H7 (cell line): ENCODE measurements at regions not wholly inside any gene's neighbourhood (a gene's known extent, or its start where the extent isn't known, plus 50 kb on each side); places are given as distances from the start of the nearest gene placed in this dataset.
A peak's percentile ranks its signal among the peaks of the same experiment; 100 is the strongest.
"Not testable (repeated sequence)": the region's sequence is repeated elsewhere in the genome, so short reads cannot be mapped to it uniquely, and the experiment has no call there.

Experiments
- DNase-seq: peaks from one replicate; pipeline ENCODE4 v3.0.0; 2012
- H3K27me3 ChIP-seq: 2 replicates; pipeline ENCODE4 v1.6.0; 2011; ENCODE audit warnings: mild to moderate bottlenecking, low read length; ENCODE audit not compliant: control insufficient read depth, insufficient read depth
- H3K36me3 ChIP-seq: replicated peaks from 2 replicates; pipeline ENCODE4 v1.5.1; 2011; ENCODE audit warnings: low read length; ENCODE audit not compliant: control insufficient read depth, insufficient read depth
- H3K4me3 ChIP-seq: 2 replicates; pipeline ENCODE4 v1.5.1; 2011; ENCODE audit warnings: low read depth, mild to moderate bottlenecking, control low read depth, low read length, moderate library complexity; ENCODE audit not compliant: insufficient read depth

GRCh38 chr3:101123081-101123480 lies 129.9 kb upstream of the ABI3BP start:
- no peak overlapping the region for H3K4me3 ChIP-seq
- no peak for DNase-seq
- H3K36me3 ChIP-seq = no peaks in the 10 kb centered on the region
- no peaks in the 10 kb centered on the region for H3K27me3 ChIP-seq

- H3K4me3 ChIP-seq = no peak overlapping the region
- no peak for DNase-seq
- H3K27me3 ChIP-seq = no peaks in the 10 kb centered on the region
- H3K36me3 ChIP-seq = no peaks in the 10 kb centered on the region
Measured at GRCh38 chr3:101122681-101123080, 129.5 kb upstream of the ABI3BP start.

DNA sequence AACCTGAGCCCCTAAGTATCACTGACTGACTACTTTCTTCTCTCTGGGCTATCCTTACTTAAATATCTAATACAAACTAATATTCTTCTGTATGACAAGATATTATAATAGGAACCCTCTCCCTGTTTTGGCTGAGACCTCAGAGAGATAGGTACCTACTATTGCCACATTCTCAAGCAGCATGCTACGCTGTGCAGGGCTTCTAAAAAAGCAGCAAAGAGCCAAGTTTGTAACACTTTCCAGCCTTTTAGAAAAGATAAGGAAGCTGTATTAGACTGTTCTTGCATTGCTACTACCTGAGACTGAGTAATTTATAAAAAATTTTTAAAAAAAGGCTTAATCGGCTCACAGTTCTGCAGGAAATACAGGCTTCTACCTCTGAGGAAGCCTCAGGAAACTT lies 126.8 kb upstream of the ABI3BP start:
- no peak for DNase-seq
- H3K36me3 ChIP-seq = no peaks in the 10 kb centered on the region
- H3K4me3 ChIP-seq = no peak overlapping the region
- H3K27me3 ChIP-seq = no peaks in the 10 kb centered on the region

- no peaks in the 10 kb centered on the region for H3K27me3 ChIP-seq
- DNase-seq = no peak
- H3K4me3 ChIP-seq = no peak overlapping the region
- H3K36me3 ChIP-seq = no peaks in the 10 kb centered on the region
Measured at GRCh38 chr3:101119535-101119934, 126.3 kb upstream of the ABI3BP start.

DNA sequence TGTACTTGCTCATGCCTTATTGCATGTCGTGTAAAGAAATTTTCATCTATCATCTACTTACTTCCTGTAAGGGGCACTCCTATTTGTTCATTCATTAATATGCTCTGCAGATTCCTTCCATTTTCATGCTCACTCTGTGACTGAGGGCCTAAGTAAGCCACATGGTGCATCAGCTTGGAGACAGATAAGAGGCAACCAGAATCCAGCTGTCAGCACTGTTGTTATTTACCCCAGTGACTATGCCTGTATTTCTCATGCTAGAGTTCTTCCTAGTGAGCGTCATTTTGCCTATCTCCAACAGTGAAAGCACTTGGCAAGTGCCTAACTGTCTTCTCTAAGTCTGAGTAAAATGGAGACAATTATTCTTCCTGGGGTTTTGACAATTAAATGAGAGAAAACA lies 124.8 kb upstream of the ABI3BP start:
- H3K36me3 ChIP-seq = no peaks in the 10 kb centered on the region
- no peaks in the 10 kb centered on the region for H3K27me3 ChIP-seq
- no peak for DNase-seq
- H3K4me3 ChIP-seq = no peak overlapping the region

DNA sequence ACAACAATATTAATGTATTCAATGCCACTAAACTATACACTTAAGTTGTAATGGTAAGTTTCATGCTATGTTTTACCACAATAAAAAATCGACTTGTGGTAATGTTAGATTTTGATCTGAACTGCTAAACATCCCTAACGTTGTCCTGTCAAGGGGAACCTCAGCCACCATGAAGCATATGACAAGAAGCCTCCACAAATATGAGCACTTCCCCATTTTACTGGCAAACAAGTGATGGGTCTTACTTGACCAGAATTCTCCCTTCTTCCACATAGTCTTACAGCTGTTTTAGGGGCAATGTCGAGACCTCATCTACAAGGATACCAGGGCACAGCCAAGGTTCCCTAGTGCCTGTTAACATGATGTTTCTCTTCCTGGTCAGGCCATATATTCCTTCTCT lies 124.2 kb upstream of the ABI3BP start:
- no peak for DNase-seq
- no peaks in the 10 kb centered on the region for H3K27me3 ChIP-seq
- no peaks in the 10 kb centered on the region for H3K36me3 ChIP-seq
- no peak overlapping the region for H3K4me3 ChIP-seq

DNA sequence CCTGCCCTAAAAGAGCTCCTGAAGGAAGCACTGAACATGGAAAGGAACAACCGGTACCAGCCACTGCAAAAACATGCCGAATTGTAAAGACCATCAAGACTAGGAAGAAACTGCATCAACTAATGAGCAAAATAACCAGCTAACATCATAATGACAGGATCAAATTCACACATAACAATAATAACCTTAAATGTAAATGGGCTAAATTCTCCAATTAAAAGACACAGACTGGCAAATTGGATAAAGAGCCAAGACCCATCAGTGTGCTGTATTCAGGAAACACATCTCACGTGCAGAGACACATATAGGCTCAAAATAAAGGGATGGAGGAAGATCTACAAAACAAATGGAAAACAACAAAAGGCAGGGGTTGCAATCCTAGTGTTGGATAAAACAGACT lies 117.1 kb upstream of the ABI3BP start:
- H3K27me3 ChIP-seq, DNase-seq, H3K36me3 ChIP-seq, H3K4me3 ChIP-seq: not testable (repeated sequence)

DNA sequence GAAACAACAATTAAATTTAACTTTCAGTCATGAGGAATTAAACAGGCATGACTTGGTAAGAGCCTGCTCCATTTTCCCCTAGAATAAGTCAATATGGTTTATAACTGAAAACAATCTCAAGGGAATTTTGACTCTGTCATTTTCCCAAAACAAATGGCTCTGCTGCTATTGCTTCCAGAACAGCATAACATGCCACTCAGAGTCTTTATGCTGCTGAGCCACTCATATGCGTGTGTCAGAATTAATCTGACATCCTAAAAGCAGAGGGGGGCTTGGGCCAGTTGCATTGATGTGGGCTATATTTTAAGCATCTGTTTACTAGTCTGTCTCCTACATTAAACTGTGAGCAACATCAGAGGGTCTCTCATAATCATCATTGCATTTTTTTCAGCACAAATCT lies 111.1 kb upstream of the ABI3BP start:
- Histone ChIP-seq H3K36me3 (no peaks in the 10 kb centered on the region), H3K27me3 (no peaks in the 10 kb centered on the region), H3K4me3 (no peak overlapping the region)
- no peak for DNase-seq

DNA sequence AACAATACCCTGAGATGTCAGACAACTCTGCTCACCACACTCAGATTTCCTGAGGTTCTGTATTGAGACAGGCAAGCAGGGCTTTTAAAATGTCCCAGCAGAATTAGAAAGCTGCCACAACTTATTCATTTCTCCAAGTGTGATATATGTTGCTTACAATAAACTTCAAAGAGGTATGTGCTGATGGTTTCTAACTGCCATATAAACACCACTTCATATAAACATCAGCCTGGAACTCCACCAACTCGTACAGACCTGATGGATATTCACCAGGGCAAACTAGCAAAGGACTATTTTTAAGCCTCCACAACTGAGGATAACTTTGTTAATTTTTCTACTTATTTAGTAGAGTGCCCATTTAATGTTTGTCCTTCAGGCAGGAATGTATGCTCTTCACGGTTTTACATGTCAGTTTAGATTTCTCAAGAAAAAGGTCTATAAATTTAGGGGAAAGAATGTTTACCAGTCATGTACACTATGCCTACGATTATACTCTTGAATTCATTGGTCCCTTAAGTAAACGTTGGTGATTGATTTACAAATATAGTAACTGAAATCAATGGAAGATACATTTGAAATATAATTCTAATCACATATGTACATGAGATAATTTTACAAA lies 109.6 kb upstream of the ABI3BP start:
- no peaks in the 10 kb centered on the region for H3K27me3 ChIP-seq
- H3K36me3 ChIP-seq = no peaks in the 10 kb centered on the region
- H3K4me3 ChIP-seq = no peak overlapping the region
- no peak for DNase-seq

- no peak for DNase-seq
- Histone ChIP-seq H3K27me3 (no peaks in the 10 kb centered on the region), H3K36me3 (no peaks in the 10 kb centered on the region), H3K4me3 (no peak overlapping the region)
Measured at GRCh38 chr3:101100361-101101009, 107.3 kb upstream of the ABI3BP start.

DNA sequence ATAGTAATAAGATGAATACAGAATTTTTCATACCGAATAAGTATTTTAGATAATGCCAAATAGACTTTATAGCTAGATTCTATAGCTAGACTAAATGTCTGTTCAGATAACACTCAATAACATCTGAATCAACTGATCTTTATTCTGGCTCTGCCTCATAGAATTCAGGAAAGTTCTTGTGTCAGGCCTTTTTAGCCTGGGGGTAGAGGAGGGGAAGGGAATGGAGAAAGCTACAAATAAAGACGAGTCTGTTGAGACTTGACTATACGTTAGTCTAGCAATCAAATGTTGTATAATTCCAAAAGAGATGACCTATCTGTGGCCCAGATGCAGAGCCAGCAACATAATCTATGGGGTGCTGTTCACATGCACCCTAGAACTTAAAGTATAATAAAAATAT lies 106.6 kb upstream of the ABI3BP start:
- Histone ChIP-seq H3K4me3 (no peak overlapping the region), H3K27me3 (no peaks in the 10 kb centered on the region), H3K36me3 (no peaks in the 10 kb centered on the region)
- DNase-seq = no peak

DNA sequence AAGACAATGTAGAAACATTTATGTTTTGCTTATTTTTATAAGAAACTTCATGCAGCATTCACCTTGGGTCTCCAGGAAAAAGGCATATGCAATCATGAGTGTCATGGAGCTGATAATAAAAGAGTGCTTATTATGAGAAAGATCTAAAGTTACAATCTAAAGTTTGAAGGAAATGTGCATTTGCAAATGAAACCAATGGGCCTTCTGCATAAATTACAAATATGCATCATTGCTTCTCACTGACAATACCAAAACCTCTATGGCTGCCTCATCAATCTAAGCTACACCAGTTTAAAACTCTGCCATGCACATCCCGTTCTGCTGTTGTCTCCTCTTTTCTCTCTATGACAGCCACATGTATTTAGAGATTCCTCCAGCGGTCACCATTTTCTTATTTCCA lies 103.2 kb upstream of the ABI3BP start:
- no peak overlapping the region for H3K4me3 ChIP-seq
- H3K36me3 ChIP-seq = no peaks in the 10 kb centered on the region
- no peak for DNase-seq
- H3K27me3 ChIP-seq = no peaks in the 10 kb centered on the region

GRCh38 chr3:101095693-101096430 lies 102.6 kb upstream of the ABI3BP start:
- Histone ChIP-seq H3K36me3 (no peaks in the 10 kb centered on the region), H3K27me3 (no peaks in the 10 kb centered on the region), H3K4me3 (no peak overlapping the region)
- no peak for DNase-seq

DNA sequence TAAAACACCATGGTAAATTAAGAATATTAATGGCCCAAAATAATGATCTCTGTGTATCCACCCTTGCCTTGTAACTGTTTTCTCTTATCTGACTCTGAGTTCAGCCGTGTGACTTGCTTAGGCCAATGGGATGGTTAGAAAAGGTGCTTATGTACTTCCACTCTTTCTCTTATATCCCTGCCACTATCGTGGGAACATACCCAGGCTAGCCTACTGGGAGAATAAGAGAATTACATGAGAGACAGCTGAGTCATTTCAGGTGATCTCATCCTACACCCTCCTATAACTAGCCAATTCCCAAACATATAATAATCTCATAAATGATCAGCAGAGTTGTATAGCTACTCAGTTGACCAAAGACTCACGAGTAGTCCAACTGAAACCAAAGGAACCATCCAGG lies 98.3 kb upstream of the ABI3BP start:
- DNase-seq = peak; percentile 9
- Histone ChIP-seq H3K36me3 (no peaks in the 10 kb centered on the region), H3K4me3 (no peak overlapping the region), H3K27me3 (no peaks in the 10 kb centered on the region)

GRCh38 chr3:101085752-101086151 lies 92.5 kb upstream of the ABI3BP start:
- H3K4me3 ChIP-seq = no peak overlapping the region
- H3K27me3 ChIP-seq = no peaks in the 10 kb centered on the region
- no peaks in the 10 kb centered on the region for H3K36me3 ChIP-seq
- no peak for DNase-seq
